C4-2B (cell line): ENCODE measurements at regions not wholly inside any gene's neighbourhood (a gene's known extent, or its start where the extent isn't known, plus 50 kb on each side); places are given as distances from the start of the nearest gene placed in this dataset.

ENCODE experiments used
- CTCF ChIP-seq: fragments of 450-650 bp; conservative IDR thresholded peaks from 2 replicates; pipeline ENCODE4 v1.5.1; 2017; ENCODE audit warnings: mild to moderate bottlenecking
- ZFX ChIP-seq: fragments of 450-650 bp; IDR thresholded peaks from 2 replicates; pipeline ENCODE4 v1.6.1; 2017

- TF ChIP-seq CTCF, result no peak
- no peak for TF ChIP-seq ZFX
Observed at GRCh38 chr5:28914297-28914696, 1875.9 kb upstream of the CDH9 start.
